ENCODE measurements at regions not wholly inside any gene's neighbourhood (a gene's known extent, or its start where the extent isn't known, plus 50 kb on each side); places are given as distances from the start of the nearest gene placed in this dataset.

- no peak overlapping the region for H3K4me2 ChIP-seq (ENCODE audit: extremely low read depth, insufficient read depth, low read length)
- DNase-seq (ENCODE audit: low read depth in 2 of 2), result no peak
- no peaks in the 10 kb centered on the region for H4K20me1 ChIP-seq (ENCODE audit: control insufficient read depth, extremely low read depth, insufficient read depth, low read length)
- H3K79me2 ChIP-seq (ENCODE audit: control insufficient read depth, insufficient read depth, low read length), result no peaks in the 10 kb centered on the region
- H3K9me3 ChIP-seq (ENCODE audit: control insufficient read depth, insufficient read depth, low read depth, low read length), result no peaks in the 10 kb centered on the region
- no peaks in the 10 kb centered on the region for H3K27me3 ChIP-seq (ENCODE audit: control insufficient read depth, insufficient read depth, low read length)
- no peaks in the 10 kb centered on the region for H3K36me3 ChIP-seq (ENCODE audit: control insufficient read depth, insufficient read depth, low read length)
- H2AFZ ChIP-seq (ENCODE audit: low read length), result no peak overlapping the region
- no peaks in the 10 kb centered on the region for H3K4me1 ChIP-seq (ENCODE audit: control insufficient read depth, extremely low read depth, insufficient read depth, low read length)
- H3K27ac ChIP-seq (ENCODE audit: insufficient read depth, low read length), result no peak overlapping the region
- TF ChIP-seq CTCF (conservative IDR thresholded peaks at IDR 0.05 in 1 of 2, IDR thresholded peaks at IDR 0.05 in 1 of 2; ENCODE audit: low read depth in 1 of 2, low read length in 2 of 2) (no peak), EZH2 (IDR thresholded peaks at IDR 0.05; ENCODE audit: low read length, missing control alignments) (no peak)
- H3K9ac ChIP-seq (ENCODE audit: insufficient read depth, low read length), result no peak overlapping the region
- H3K4me3 ChIP-seq (replicated peaks in 1 of 4; ENCODE audit: control extremely low read depth in 1 of 4, insufficient read depth in 1 of 4, low read depth in 3 of 4, low read length in 4 of 4), result no peak overlapping the region
Observed at GRCh38 chr5:12250454-12250853, 346.2 kb upstream of the CTNND2 start.

GRCh38 chr5:12248831-12249230 lies 344.6 kb upstream of the CTNND2 start:
- Histone ChIP-seq H3K79me2 (ENCODE audit: control insufficient read depth, insufficient read depth, low read length) (no peaks in the 10 kb centered on the region), H3K4me3 (replicated peaks in 1 of 4; ENCODE audit: control extremely low read depth in 1 of 4, insufficient read depth in 1 of 4, low read depth in 3 of 4, low read length in 4 of 4) (no peak overlapping the region), H4K20me1 (ENCODE audit: control insufficient read depth, extremely low read depth, insufficient read depth, low read length) (no peaks in the 10 kb centered on the region), H3K4me2 (ENCODE audit: extremely low read depth, insufficient read depth, low read length) (no peak overlapping the region), H3K27ac (ENCODE audit: insufficient read depth, low read length) (no peak overlapping the region), H3K36me3 (ENCODE audit: control insufficient read depth, insufficient read depth, low read length) (no peaks in the 10 kb centered on the region), H3K4me1 (ENCODE audit: control insufficient read depth, extremely low read depth, insufficient read depth, low read length) (no peaks in the 10 kb centered on the region), H3K27me3 (ENCODE audit: control insufficient read depth, insufficient read depth, low read length) (no peaks in the 10 kb centered on the region), H2AFZ (ENCODE audit: low read length) (no peak overlapping the region), H3K9ac (ENCODE audit: insufficient read depth, low read length) (no peak overlapping the region), H3K9me3 (ENCODE audit: control insufficient read depth, insufficient read depth, low read depth, low read length) (no peaks in the 10 kb centered on the region)
- DNase-seq (ENCODE audit: low read depth in 2 of 2), result no peak
- TF ChIP-seq CTCF (conservative IDR thresholded peaks at IDR 0.05 in 1 of 2, IDR thresholded peaks at IDR 0.05 in 1 of 2; ENCODE audit: low read depth in 1 of 2, low read length in 2 of 2) (no peak), EZH2 (IDR thresholded peaks at IDR 0.05; ENCODE audit: low read length, missing control alignments) (no peak)

- Histone ChIP-seq H3K9me3 (ENCODE audit: control insufficient read depth, insufficient read depth, low read depth, low read length) (no peaks in the 10 kb centered on the region), H3K27me3 (ENCODE audit: control insufficient read depth, insufficient read depth, low read length) (no peaks in the 10 kb centered on the region), H3K4me3 (replicated peaks in 1 of 4; ENCODE audit: control extremely low read depth in 1 of 4, insufficient read depth in 1 of 4, low read depth in 3 of 4, low read length in 4 of 4) (no peak overlapping the region), H3K27ac (ENCODE audit: insufficient read depth, low read length) (no peak overlapping the region), H4K20me1 (ENCODE audit: control insufficient read depth, extremely low read depth, insufficient read depth, low read length) (no peaks in the 10 kb centered on the region), H3K4me2 (ENCODE audit: extremely low read depth, insufficient read depth, low read length) (no peak overlapping the region), H3K4me1 (ENCODE audit: control insufficient read depth, extremely low read depth, insufficient read depth, low read length) (no peaks in the 10 kb centered on the region), H3K79me2 (ENCODE audit: control insufficient read depth, insufficient read depth, low read length) (no peaks in the 10 kb centered on the region), H3K9ac (ENCODE audit: insufficient read depth, low read length) (no peak overlapping the region), H3K36me3 (ENCODE audit: control insufficient read depth, insufficient read depth, low read length) (no peaks in the 10 kb centered on the region), H2AFZ (ENCODE audit: low read length) (no peak overlapping the region)
- no peak for DNase-seq (ENCODE audit: low read depth in 2 of 2)
- TF ChIP-seq CTCF (conservative IDR thresholded peaks at IDR 0.05 in 1 of 2, IDR thresholded peaks at IDR 0.05 in 1 of 2; ENCODE audit: low read depth in 1 of 2, low read length in 2 of 2), result no peak
- no peak for TF ChIP-seq EZH2 (IDR thresholded peaks at IDR 0.05; ENCODE audit: low read length, missing control alignments)
Observed at GRCh38 chr5:12246036-12246435, 341.8 kb upstream of the CTNND2 start.

Measured in fibroblast of lung (primary cell).